CD4-positive, alpha-beta T cell treated with Interferon gamma for 1 hour (primary cell): ENCODE measurements at regions not wholly inside any gene's neighbourhood (a gene's known extent, or its start where the extent isn't known, plus 50 kb on each side); places are given as distances from the start of the nearest gene placed in this dataset.
"Not testable (repeated sequence)": the region's sequence is repeated elsewhere in the genome, so short reads cannot be mapped to it uniquely, and the experiment has no call there.

Source experiments
- DNase-seq: peaks from one replicate; pipeline ENCODE4 v3.0.0-alpha.2; 2020

GRCh38 chr3:178304758-178305467 lies 231.3 kb upstream of the KCNMB2 start:
- no peak for DNase-seq

- DNase-seq = no peak
These were observed 229.7 kb upstream of the KCNMB2 start for GRCh38 chr3:178306432-178307115.

- DNase-seq = no peak
These were observed 227.5 kb upstream of the KCNMB2 start for GRCh38 chr3:178308771-178309170.

- DNase-seq = no peak
These were observed 225.3 kb upstream of the KCNMB2 start for GRCh38 chr3:178310949-178311348.

- no peak for DNase-seq
These were observed 222.5 kb upstream of the KCNMB2 start for GRCh38 chr3:178313716-178314115.

- no peak for DNase-seq
These were observed 217.9 kb upstream of the KCNMB2 start for GRCh38 chr3:178318340-178318739.

- DNase-seq = no peak
These were observed 217.1 kb upstream of the KCNMB2 start for GRCh38 chr3:178318941-178319816.

GRCh38 chr3:178320456-178321351 lies 215.5 kb upstream of the KCNMB2 start:
- DNase-seq = no peak

GRCh38 chr3:178324356-178324755 lies 211.9 kb upstream of the KCNMB2 start:
- no peak for DNase-seq

GRCh38 chr3:178325330-178325729 lies 210.9 kb upstream of the KCNMB2 start:
- DNase-seq = no peak

GRCh38 chr3:178329936-178330335 lies 206.3 kb upstream of the KCNMB2 start:
- DNase-seq = no peak

GRCh38 chr3:178334239-178334638 lies 202.0 kb upstream of the KCNMB2 start:
- DNase-seq = no peak

GRCh38 chr3:178336336-178336735 lies 199.9 kb upstream of the KCNMB2 start:
- no peak for DNase-seq

- no peak for DNase-seq
These were observed 195.7 kb upstream of the KCNMB2 start for GRCh38 chr3:178340506-178340905.

- no peak for DNase-seq
These were observed 194.6 kb upstream of the KCNMB2 start for GRCh38 chr3:178341636-178342035.

- DNase-seq = no peak
These were observed 194.1 kb upstream of the KCNMB2 start for GRCh38 chr3:178342111-178342510.

- no peak for DNase-seq
These were observed 192.7 kb upstream of the KCNMB2 start for GRCh38 chr3:178343433-178344038.

- no peak for DNase-seq
These were observed 190.3 kb upstream of the KCNMB2 start for GRCh38 chr3:178345944-178346343.

GRCh38 chr3:178348561-178349217 lies 187.5 kb upstream of the KCNMB2 start:
- not testable (repeated sequence) for DNase-seq

GRCh38 chr3:178349218-178349596 lies 187.0 kb upstream of the KCNMB2 start:
- not testable (repeated sequence) for DNase-seq

GRCh38 chr3:178350763-178351162 lies 185.5 kb upstream of the KCNMB2 start:
- no peak for DNase-seq
